Liver (tissue), 8 donors: ENCODE measurements at regions not wholly inside any gene's neighbourhood (a gene's known extent, or its start where the extent isn't known, plus 50 kb on each side); places are given as distances from the start of the nearest gene placed in this dataset.

Experiments used
- DNase-seq: peaks from one replicate; pipeline ENCODE4 v3.0.0-alpha.2; 2017; ENCODE audit warnings: low spot score
- H3K27ac ChIP-seq, 2 donors: one replicate each; pipeline ENCODE4 v1.7.0; 2013; ENCODE audit warnings: inconsistent platforms in 2 of 2, low read length in 2 of 2, control low read depth in 1 of 2, low read depth in 1 of 2, mild to moderate bottlenecking in 1 of 2
- H3K27me3 ChIP-seq, 4 donors: one replicate each; pipeline versions ENCODE4 v1.6.1 to v1.7.0; 2013; ENCODE audit warnings: low read length in 3 of 4, inconsistent platforms in 1 of 4, mild to moderate bottlenecking in 1 of 4, moderate library complexity in 1 of 4; ENCODE audit not compliant: control insufficient read depth in 4 of 4, insufficient read depth in 4 of 4
- H3K36me3 ChIP-seq, 4 donors: one replicate each; pipeline versions ENCODE4 v1.6.1 to v1.7.0; 2013; ENCODE audit warnings: low read length in 3 of 4, mild to moderate bottlenecking in 3 of 4, low read depth in 1 of 4, moderate library complexity in 1 of 4; ENCODE audit not compliant: control insufficient read depth in 4 of 4, insufficient read depth in 3 of 4
- H3K4me1 ChIP-seq, 4 donors: one replicate each; pipeline versions ENCODE4 v1.6.1 to v1.7.0; 2013; ENCODE audit warnings: low read length in 3 of 4, mild to moderate bottlenecking in 3 of 4, moderate library complexity in 1 of 4; ENCODE audit not compliant: control insufficient read depth in 4 of 4, insufficient read depth in 4 of 4
- H3K4me3 ChIP-seq, 3 donors: one replicate each; pipeline versions ENCODE4 v1.6.1 to v1.7.0; 2013; ENCODE audit warnings: low read length in 3 of 3, control low read depth in 1 of 3, low read depth in 1 of 3, mild to moderate bottlenecking in 1 of 3
- H3K9ac ChIP-seq, 2 donors: one replicate each; pipeline ENCODE4 v1.7.0; 2013; ENCODE audit warnings: low read length in 2 of 2, mild to moderate bottlenecking in 2 of 2, moderate library complexity in 2 of 2, control low read depth in 1 of 2, low read depth in 1 of 2
- H3K9me3 ChIP-seq, 4 donors: one replicate each; pipeline versions ENCODE4 v1.6.1 to v1.7.0; 2013; ENCODE audit warnings: low read length in 3 of 4; ENCODE audit not compliant: control insufficient read depth in 4 of 4
- ATF3 ChIP-seq: IDR thresholded peaks from 2 replicates; pipeline ENCODE4 v1.6.1; 2016; ENCODE audit warnings: antibody characterized with exemption
- CTCF ChIP-seq: fragments of 150-350 bp; IDR thresholded peaks from 2 replicates; pipeline ENCODE4 v1.5.1; 2017; ENCODE audit warnings: improper control_type of control experiment, low read depth, low read length; ENCODE audit not compliant: missing input control
- EGR1 ChIP-seq, 2 donors: IDR thresholded peaks; 2 replicates each; pipeline ENCODE4 v1.6.1; 2016 to 2018; ENCODE audit warnings: antibody characterized with exemption in 2 of 2, low read depth in 2 of 2
- FOXA2 ChIP-seq: IDR thresholded peaks from 2 replicates; pipeline ENCODE4 v1.6.1; 2016; ENCODE audit warnings: antibody characterized with exemption
- GABPA ChIP-seq, 2 donors: IDR thresholded peaks in 1 of 2; conservative IDR thresholded peaks in 1 of 2; 2 replicates each; pipeline ENCODE4 v1.6.1; 2016; ENCODE audit warnings: antibody characterized with exemption in 2 of 2, mild to moderate bottlenecking in 1 of 2, moderate library complexity in 1 of 2
- HNF4G ChIP-seq: IDR thresholded peaks from 2 replicates; pipeline ENCODE4 v1.6.1; 2016; ENCODE audit warnings: antibody characterized with exemption
- JUND ChIP-seq, 2 donors: IDR thresholded peaks; 2 replicates each; pipeline ENCODE4 v1.6.1; 2016; ENCODE audit warnings: antibody characterized with exemption in 2 of 2
- MAX ChIP-seq: IDR thresholded peaks from 2 replicates; pipeline ENCODE4 v1.6.1; 2016; ENCODE audit warnings: antibody characterized with exemption
- NR2F2 ChIP-seq: IDR thresholded peaks from 2 replicates; pipeline ENCODE4 v1.6.1; 2016; ENCODE audit warnings: antibody characterized with exemption
- RAD21 ChIP-seq, 2 donors: IDR thresholded peaks; 2 replicates each; pipeline ENCODE4 v1.6.1; 2016; ENCODE audit warnings: antibody characterized with exemption in 2 of 2, mild to moderate bottlenecking in 2 of 2
- REST ChIP-seq: IDR thresholded peaks from 2 replicates; pipeline ENCODE4 v1.6.1; 2016; ENCODE audit warnings: antibody characterized with exemption, mild to moderate bottlenecking
- SP1 ChIP-seq: IDR thresholded peaks from 2 replicates; pipeline ENCODE4 v1.6.1; 2018; ENCODE audit warnings: antibody characterized with exemption, mild to moderate bottlenecking
- YY1 ChIP-seq: IDR thresholded peaks from 2 replicates; pipeline ENCODE4 v1.6.1; 2016; ENCODE audit warnings: antibody characterized with exemption, mild to moderate bottlenecking
- ZBTB33 ChIP-seq: IDR thresholded peaks from 2 replicates; pipeline ENCODE4 v1.6.1; 2016; ENCODE audit warnings: antibody characterized with exemption
- WGBS: extraction: QIAGEN DNeasy Blood & Tissue Kit; methylation state at CpG from one replicate; pipeline ENCODE4 v1.1.7; 2013; 5-methylcytosine and 5-hydroxymethylcytosine counted together
- donor health status: healthy.
- donor health status: healthy.
- donor health status: healthy.
- donor health status: healthy.
- donor health status: healthy.

GRCh38 chr14:58954052-58954451, 234.4 kb upstream of the DAAM1 start:
- TF ChIP-seq ATF3 (no peak), MAX (no peak), HNF4G (no peak), REST (no peak), JUND (IDR thresholded peaks at IDR 0.05) (no peak), RAD21 (IDR thresholded peaks at IDR 0.05) (no peak), GABPA (IDR thresholded peaks at IDR 0.05 in 1 of 2, conservative IDR thresholded peaks at IDR 0.05 in 1 of 2) (no peak), FOXA2 (no peak), EGR1 (IDR thresholded peaks at IDR 0.05; ENCODE audit: low read depth in 2 of 2) (no peak), CTCF (no peak), SP1 (no peak), ZBTB33 (no peak), YY1 (no peak), NR2F2 (no peak)
- Histone ChIP-seq H3K27me3 (no peaks in the 10 kb centered on the region), H3K27ac (no peak overlapping the region), H3K36me3 (no peaks in the 10 kb centered on the region), H3K9me3 (peaks cover 0 to 9% (median 0%) of the 10 kb centered on the region in 4 donors), H3K4me3 (no peak overlapping the region), H3K9ac (no peak overlapping the region), H3K4me1 (no peaks in the 10 kb centered on the region)
- WGBS: 93% methylated on average over 1 of the region's 1 CpG
- no peak for DNase-seq
